ENCODE measurements at regions not wholly inside any gene's neighbourhood (a gene's known extent, or its start where the extent isn't known, plus 50 kb on each side); places are given as distances from the start of the nearest gene placed in this dataset.
"Not testable (repeated sequence)": the region's sequence is repeated elsewhere in the genome, so short reads cannot be mapped to it uniquely, and the experiment has no call there.

DNA sequence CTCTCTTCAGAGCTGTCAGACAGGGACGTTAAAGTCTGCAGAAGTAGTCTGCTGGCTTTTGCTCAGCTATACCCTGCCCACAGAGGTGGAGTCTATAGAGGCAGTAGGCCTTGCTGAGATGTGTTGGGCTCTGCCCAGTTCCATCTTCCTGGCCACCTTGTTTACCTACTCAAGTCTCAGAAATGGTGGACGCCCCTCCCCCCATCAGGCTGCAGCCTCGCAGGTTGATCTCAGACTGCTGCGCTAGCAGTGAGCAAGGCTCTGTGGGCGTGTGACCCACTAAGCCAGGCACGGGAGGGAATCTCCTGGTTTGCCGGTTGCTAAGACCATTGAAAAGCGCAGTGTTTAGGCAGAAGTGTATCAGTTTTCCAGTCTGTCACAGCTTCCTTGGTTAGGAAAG lies 305.0 kb downstream of the BCKDHB start:
- DNase-seq (ENCODE audit: low spot score) = no peak

GRCh38 chr6:80407976-80408375 lies 301.5 kb downstream of the BCKDHB start:
- DNase-seq (ENCODE audit: low spot score) = not testable (repeated sequence)

GRCh38 chr6:80404889-80405288 lies 298.4 kb downstream of the BCKDHB start:
- no peak for DNase-seq (ENCODE audit: low spot score)

DNA sequence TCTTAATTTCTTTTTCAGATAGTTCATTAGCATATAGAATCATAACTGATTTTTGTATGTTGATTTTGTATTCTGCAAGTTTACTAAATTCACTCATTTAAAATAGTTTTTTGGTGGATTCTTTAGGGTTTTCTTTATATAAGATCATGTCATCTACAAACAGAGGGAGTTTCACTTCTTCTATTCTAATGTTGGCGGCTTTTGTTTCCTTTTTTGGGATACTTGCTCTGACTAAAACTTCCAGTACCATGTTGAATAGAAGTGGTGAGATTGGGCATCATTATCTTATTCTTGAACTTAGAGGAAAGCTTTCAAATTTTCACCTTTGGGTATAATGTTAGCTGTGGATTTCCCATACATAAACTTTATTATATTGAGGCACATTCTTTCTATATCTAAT lies 296.9 kb downstream of the BCKDHB start:
- DNase-seq (ENCODE audit: low spot score) = no peak

DNA sequence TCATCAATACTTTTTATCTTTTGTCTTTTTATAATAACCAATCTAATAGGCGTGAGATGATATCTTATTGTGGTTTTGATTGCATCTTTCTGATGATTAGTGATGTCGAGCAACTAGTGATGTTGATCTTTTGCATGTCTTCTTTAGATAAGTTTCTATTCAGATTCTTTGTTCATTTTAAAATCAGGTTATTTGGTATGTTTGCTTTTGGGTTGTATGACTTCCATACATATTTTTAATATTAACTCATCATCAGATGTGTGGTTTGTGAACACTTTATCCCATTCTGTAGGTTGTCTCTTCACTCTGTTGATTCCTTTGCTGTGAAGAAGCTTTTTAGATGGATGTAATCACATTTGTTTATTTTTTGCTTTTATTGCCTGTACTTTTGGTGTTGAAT lies 295.8 kb downstream of the BCKDHB start:
- no peak for DNase-seq (ENCODE audit: low spot score)

Data from AG20443 (cell line).